Trophoblast cell (in vitro differentiated cells and primary cell): ENCODE measurements at regions not wholly inside any gene's neighbourhood (a gene's known extent, or its start where the extent isn't known, plus 50 kb on each side); places are given as distances from the start of the nearest gene placed in this dataset.

Source experiments
- DNase-seq, 2 donors: peaks; one replicate each; pipeline ENCODE4 v3.0.0-alpha.2; 2016
- H2AFZ ChIP-seq: 2 replicates; pipeline ENCODE4 v1.6.1; 2013; ENCODE audit warnings: low read length, moderate library complexity, mild to moderate bottlenecking; ENCODE audit not compliant: insufficient read depth, poor library complexity
- H2AK5ac ChIP-seq: 2 replicates; pipeline ENCODE4 v1.6.1; 2013; ENCODE audit warnings: mild to moderate bottlenecking, low read length
- H2BK120ac ChIP-seq: 2 replicates; pipeline ENCODE4 v1.6.1; 2013; ENCODE audit warnings: low read length, mild to moderate bottlenecking, moderate library complexity; ENCODE audit not compliant: insufficient read depth, poor library complexity
- H2BK12ac ChIP-seq: 2 replicates; pipeline ENCODE4 v1.6.1; 2013; ENCODE audit warnings: mild to moderate bottlenecking, low read length, moderate library complexity
- H2BK5ac ChIP-seq: 2 replicates; pipeline ENCODE4 v1.6.1; 2013; ENCODE audit warnings: low read length, low read depth, moderate library complexity, mild to moderate bottlenecking; ENCODE audit not compliant: poor library complexity
- H3K14ac ChIP-seq: 2 replicates; pipeline ENCODE4 v1.6.1; 2013; ENCODE audit warnings: mild to moderate bottlenecking, low read length
- H3K18ac ChIP-seq: 2 replicates; pipeline ENCODE4 v1.6.1; 2013; ENCODE audit warnings: mild to moderate bottlenecking, low read length
- H3K23ac ChIP-seq: 2 replicates; pipeline ENCODE4 v1.6.1; 2013; ENCODE audit warnings: low read length
- H3K27ac ChIP-seq: 2 replicates; pipeline ENCODE4 v1.5.1; 2013; ENCODE audit warnings: low read depth, mild to moderate bottlenecking, inconsistent platforms, low read length, moderate library complexity
- H3K27me3 ChIP-seq: 2 replicates; pipeline ENCODE4 v1.6.1; 2013; ENCODE audit warnings: inconsistent platforms, mild to moderate bottlenecking, low read length, moderate library complexity; ENCODE audit not compliant: insufficient read depth
- H3K36me3 ChIP-seq, 2 experiments: 1 replicate in 1 of 2; 2 replicates in 1 of 2; pipeline ENCODE4 v1.6.1; 2013; ENCODE audit warnings: low read length in 2 of 2, mild to moderate bottlenecking in 2 of 2, moderate library complexity in 1 of 2; ENCODE audit not compliant: insufficient read depth in 2 of 2, control insufficient read depth in 1 of 2
- H3K4ac ChIP-seq: 2 replicates; pipeline ENCODE4 v1.6.1; 2013; ENCODE audit warnings: low read depth, mild to moderate bottlenecking, low read length, moderate library complexity
- H3K4me1 ChIP-seq, 2 experiments: 1 replicate in 1 of 2; 2 replicates in 1 of 2; pipeline ENCODE4 v1.6.1; 2013; ENCODE audit warnings: low read length in 2 of 2, mild to moderate bottlenecking in 2 of 2, moderate library complexity in 1 of 2; ENCODE audit not compliant: insufficient read depth in 2 of 2, control insufficient read depth in 1 of 2
- H3K4me2 ChIP-seq: 2 replicates; pipeline ENCODE4 v1.6.1; 2013; ENCODE audit warnings: inconsistent platforms, mild to moderate bottlenecking, low read length, moderate library complexity
- H3K4me3 ChIP-seq: 2 replicates; pipeline ENCODE4 v1.5.1; 2013; ENCODE audit warnings: mild to moderate bottlenecking, low read depth, low read length, inconsistent platforms
- H3K79me1 ChIP-seq: one replicate; pipeline ENCODE4 v1.6.1; 2013; ENCODE audit warnings: low read length
- H3K79me2 ChIP-seq: 2 replicates; pipeline ENCODE4 v1.6.1; 2013; ENCODE audit warnings: low read length, mild to moderate bottlenecking; ENCODE audit not compliant: control insufficient read depth, insufficient read depth, poor library complexity
- H3K9ac ChIP-seq: 2 replicates; pipeline ENCODE4 v1.6.1; 2013; ENCODE audit warnings: mild to moderate bottlenecking, low read length
- H3K9me3 ChIP-seq: 2 replicates; pipeline ENCODE4 v1.6.1; 2013; ENCODE audit warnings: low read depth, mild to moderate bottlenecking, control low read depth, inconsistent platforms, low read length; ENCODE audit not compliant: insufficient read depth
- H4K12ac ChIP-seq: 2 replicates; pipeline ENCODE4 v1.6.1; 2013; ENCODE audit warnings: low read depth, mild to moderate bottlenecking, low read length, moderate library complexity
- H4K8ac ChIP-seq: 2 replicates; pipeline ENCODE4 v1.6.1; 2013; ENCODE audit warnings: low read depth, mild to moderate bottlenecking, low read length, moderate library complexity
- H4K91ac ChIP-seq: one replicate; pipeline ENCODE4 v1.6.1; 2013; ENCODE audit warnings: low read depth, mild to moderate bottlenecking, low read length, moderate library complexity
- WGBS: extraction: QIAGEN DNeasy Blood & Tissue Kit; methylation state at CpG from one replicate; pipeline ENCODE4 v1.1.7; 2013; ENCODE audit warnings: missing lambda C conversion rate; ENCODE audit not compliant: insufficient read length, insufficient coverage; ENCODE audit errors: extremely low coverage; 5-methylcytosine and 5-hydroxymethylcytosine counted together

DNA sequence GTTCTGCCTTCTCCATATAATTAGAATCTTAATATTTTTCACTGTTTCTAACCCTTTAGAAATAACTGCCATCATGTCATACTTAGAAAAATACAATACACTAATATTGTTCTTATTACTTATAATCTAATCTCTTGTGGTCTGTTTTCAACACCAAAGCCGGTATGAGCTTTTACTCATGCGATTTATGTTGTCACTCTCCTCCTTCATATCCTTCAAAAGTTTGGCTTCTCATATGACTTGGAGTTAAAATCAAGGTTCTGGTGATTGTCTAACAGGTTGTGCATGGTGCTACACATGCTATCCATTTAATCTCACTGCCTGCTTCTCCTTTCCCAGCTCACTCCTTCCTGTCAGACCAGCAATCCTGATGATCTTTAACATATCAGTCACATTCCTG, 1392.9 kb downstream of the ARAP2 start:
- Histone ChIP-seq H3K18ac (no peak overlapping the region), H2BK5ac (no peak overlapping the region), H3K27ac (no peak overlapping the region), H3K27me3 (no peaks in the 10 kb centered on the region), H2BK12ac (no peak overlapping the region), H3K4me3 (no peak overlapping the region), H3K4me2 (no peak overlapping the region), H3K36me3 (no peaks in the 10 kb centered on the region), H4K12ac (no peak overlapping the region), H3K4me1 (peaks cover 0 to 2% of the 10 kb centered on the region in 2 experiments), H3K9me3 (peaks cover 2% of the 10 kb centered on the region), H2AFZ (no peak overlapping the region), H2BK120ac (no peak overlapping the region), H3K4ac (no peak overlapping the region), H3K23ac (no peak overlapping the region), H3K14ac (no peak overlapping the region), H3K79me1 (peaks cover 3% of the 10 kb centered on the region), H4K8ac (no peak overlapping the region), H3K9ac (no peak overlapping the region), H3K79me2 (no peaks in the 10 kb centered on the region), H4K91ac (no peak overlapping the region), H2AK5ac (no peak overlapping the region)
- WGBS: no CpG with 5 or more reads among the region's 2 CpGs
- DNase-seq: no peak

DNA sequence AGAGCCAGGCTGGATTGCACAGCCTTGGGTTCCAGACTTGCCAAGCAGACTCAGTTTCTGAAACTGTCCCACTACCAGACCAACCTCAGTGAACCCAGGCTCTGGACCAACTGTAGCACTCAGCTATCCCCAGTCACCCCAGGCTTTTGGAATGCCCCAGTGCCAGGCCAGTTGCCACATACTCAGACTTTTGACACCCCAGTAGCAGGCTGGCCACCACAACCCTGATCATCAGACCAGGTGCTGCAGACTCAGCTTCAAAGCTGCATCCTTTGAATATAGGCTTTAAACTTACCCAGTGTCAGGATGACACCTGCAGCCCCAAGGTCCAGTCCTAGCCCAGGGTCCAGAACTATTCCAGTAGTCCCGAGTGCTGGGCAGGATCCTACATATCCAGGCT, 1389.9 kb downstream of the ARAP2 start:
- Histone ChIP-seq H2AFZ (no peak overlapping the region), H3K27ac (no peak overlapping the region), H3K4ac (no peak overlapping the region), H2BK12ac (no peak overlapping the region), H3K4me3 (no peak overlapping the region), H3K79me1 (no peaks in the 10 kb centered on the region), H3K27me3 (no peaks in the 10 kb centered on the region), H3K4me2 (no peak overlapping the region), H3K9ac (no peak overlapping the region), H2AK5ac (no peak overlapping the region), H2BK120ac (no peak overlapping the region), H4K8ac (no peak overlapping the region), H3K36me3 (no peaks in the 10 kb centered on the region), H3K9me3 (no peaks in the 10 kb centered on the region), H3K18ac (no peak overlapping the region), H3K4me1 (peaks cover 0 to 2% of the 10 kb centered on the region in 2 experiments), H3K79me2 (no peaks in the 10 kb centered on the region), H3K23ac (no peak overlapping the region), H4K91ac (no peak overlapping the region), H4K12ac (no peak overlapping the region), H2BK5ac (no peak overlapping the region), H3K14ac (no peak overlapping the region)
- WGBS: no CpG with 5 or more reads among the region's 1 CpG
- no peak for DNase-seq

DNA sequence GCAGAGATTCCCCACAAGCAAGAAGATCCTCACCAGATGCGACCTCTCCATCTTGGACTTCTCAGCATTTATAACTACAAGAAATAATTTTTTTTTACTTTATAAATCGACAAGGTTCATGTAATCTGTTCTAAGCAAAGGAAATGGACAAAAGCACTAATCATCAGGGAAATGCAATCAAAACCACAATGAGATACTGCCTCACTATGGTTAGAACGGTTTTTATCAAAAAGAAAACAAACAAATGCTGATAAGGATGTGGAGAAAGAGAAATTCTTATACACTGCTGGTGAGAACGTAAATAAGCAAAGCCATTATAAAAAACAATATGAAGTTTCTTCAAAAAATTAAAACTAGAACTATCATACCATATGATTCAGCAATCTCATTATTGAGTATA, 1382.6 kb downstream of the ARAP2 start:
- H2AK5ac ChIP-seq: no peak overlapping the region
- H3K27ac ChIP-seq: no peak overlapping the region
- H3K18ac ChIP-seq: no peak overlapping the region
- no peak overlapping the region for H3K4me2 ChIP-seq
- no peak overlapping the region for H3K4me3 ChIP-seq
- no peak overlapping the region for H3K9ac ChIP-seq
- no peak for DNase-seq
- no peak overlapping the region for H2AFZ ChIP-seq
- H2BK5ac ChIP-seq: no peak overlapping the region
- no CpG with 5 or more reads among the region's 4 CpGs for WGBS
- H3K4me1 ChIP-seq: no peaks in the 10 kb centered on the region
- H3K23ac ChIP-seq: no peak overlapping the region
- H4K8ac ChIP-seq: no peak overlapping the region
- H2BK120ac ChIP-seq: no peak overlapping the region
- no peaks in the 10 kb centered on the region for H3K36me3 ChIP-seq
- no peak overlapping the region for H3K14ac ChIP-seq
- H4K12ac ChIP-seq: no peak overlapping the region
- no peaks in the 10 kb centered on the region for H3K79me2 ChIP-seq
- H3K4ac ChIP-seq: no peak overlapping the region
- no peaks in the 10 kb centered on the region for H3K27me3 ChIP-seq
- H4K91ac ChIP-seq: no peak overlapping the region
- no peaks in the 10 kb centered on the region for H3K9me3 ChIP-seq
- no peak overlapping the region for H2BK12ac ChIP-seq
- H3K79me1 ChIP-seq: no peaks in the 10 kb centered on the region

DNA sequence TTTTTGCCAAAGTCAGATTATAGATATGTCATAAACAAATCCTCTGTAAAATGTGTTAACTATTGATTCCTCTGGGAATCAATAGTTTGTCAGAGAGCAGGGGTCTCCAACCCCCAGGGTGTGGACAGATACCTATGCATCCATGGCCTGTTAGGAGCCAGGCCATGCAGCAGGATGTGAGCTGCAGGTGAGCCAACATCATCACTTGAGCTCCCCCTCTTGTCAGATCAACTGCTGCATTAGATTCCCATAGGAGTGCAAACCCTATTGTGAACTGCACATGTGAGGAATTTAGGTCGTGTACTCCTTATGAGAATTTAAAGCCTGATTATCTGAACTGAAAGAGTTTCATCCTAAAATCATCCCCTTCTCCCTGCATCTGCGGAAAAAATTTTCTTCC, 1365.4 kb downstream of the ARAP2 start:
- no peak overlapping the region for H2BK5ac ChIP-seq
- H3K9ac ChIP-seq: no peak overlapping the region
- no peak overlapping the region for H3K4me2 ChIP-seq
- no peaks in the 10 kb centered on the region for H3K9me3 ChIP-seq
- no CpG with 5 or more reads among the region's 2 CpGs for WGBS
- no peak overlapping the region for H2BK12ac ChIP-seq
- H3K4me1 ChIP-seq: no peaks in the 10 kb centered on the region
- no peak overlapping the region for H4K12ac ChIP-seq
- H3K4ac ChIP-seq: no peak overlapping the region
- no peaks in the 10 kb centered on the region for H3K36me3 ChIP-seq
- no peak overlapping the region for H2BK120ac ChIP-seq
- no peak overlapping the region for H3K18ac ChIP-seq
- no peak overlapping the region for H4K8ac ChIP-seq
- H2AK5ac ChIP-seq: no peak overlapping the region
- H3K27me3 ChIP-seq: no peaks in the 10 kb centered on the region
- H3K14ac ChIP-seq: no peak overlapping the region
- no peak overlapping the region for H2AFZ ChIP-seq
- no peaks in the 10 kb centered on the region for H3K79me1 ChIP-seq
- H4K91ac ChIP-seq: no peak overlapping the region
- no peaks in the 10 kb centered on the region for H3K79me2 ChIP-seq
- H3K27ac ChIP-seq: no peak overlapping the region
- H3K4me3 ChIP-seq: no peak overlapping the region
- DNase-seq: no peak
- no peak overlapping the region for H3K23ac ChIP-seq
